MV-4-11 (cell line): ENCODE measurements at regions not wholly inside any gene's neighbourhood (a gene's known extent, or its start where the extent isn't known, plus 50 kb on each side); places are given as distances from the start of the nearest gene placed in this dataset.
A peak's percentile ranks its signal among the peaks of the same experiment; 100 is the strongest.
"Not testable (repeated sequence)": the region's sequence is repeated elsewhere in the genome, so short reads cannot be mapped to it uniquely, and the experiment has no call there.

Experiments used
- DNase-seq: peaks from one replicate; lab custom pipeline; 2025; lab: John Stamatoyannopoulos, UW

GRCh38 chr7:67620216-67620933 lies 623.7 kb downstream of the TYW1 start:
- DNase-seq, result no peak

DNA sequence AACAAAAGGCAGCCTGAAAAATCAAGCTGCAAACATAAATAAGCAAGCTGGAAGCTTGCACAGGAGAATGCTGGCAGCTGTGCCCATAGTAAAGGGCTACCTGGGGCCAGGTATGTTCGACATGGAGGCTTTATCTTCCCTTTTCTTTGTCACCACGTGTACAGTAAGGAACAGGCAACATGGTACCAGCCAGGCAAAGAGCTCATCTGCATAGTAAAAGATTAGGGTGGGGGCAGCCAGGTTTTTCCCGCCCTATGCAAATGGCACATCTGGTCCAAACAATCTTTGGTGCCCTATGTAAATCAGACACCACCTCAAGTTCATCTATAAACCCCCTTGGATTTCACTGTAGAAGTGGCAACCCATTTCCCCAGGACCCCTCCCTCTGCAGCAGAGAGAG lies 625.1 kb downstream of the TYW1 start:
- no peak for DNase-seq

GRCh38 chr7:67625257-67625737 lies 628.7 kb downstream of the TYW1 start:
- DNase-seq, result peak; percentile 4

DNA sequence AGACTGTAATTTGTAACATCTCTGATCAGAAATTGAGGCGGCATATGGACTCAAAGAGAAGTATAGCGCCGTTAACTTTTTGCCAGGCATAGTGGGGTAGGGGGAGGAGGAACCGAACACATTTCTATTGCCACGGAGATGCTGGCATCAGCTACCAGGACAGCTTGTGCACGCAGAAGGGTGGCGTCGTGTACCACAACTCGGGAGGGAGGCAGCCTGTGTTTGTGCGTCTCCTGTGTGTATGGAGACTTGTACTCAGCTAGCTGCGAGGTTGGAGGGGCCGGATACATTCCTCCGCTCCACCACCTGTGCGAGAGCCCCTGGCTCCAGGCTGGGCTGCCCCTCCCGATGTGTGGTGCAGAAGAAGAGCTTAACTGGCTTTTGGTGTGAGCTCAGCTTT lies 634.8 kb downstream of the TYW1 start:
- no peak for DNase-seq

DNA sequence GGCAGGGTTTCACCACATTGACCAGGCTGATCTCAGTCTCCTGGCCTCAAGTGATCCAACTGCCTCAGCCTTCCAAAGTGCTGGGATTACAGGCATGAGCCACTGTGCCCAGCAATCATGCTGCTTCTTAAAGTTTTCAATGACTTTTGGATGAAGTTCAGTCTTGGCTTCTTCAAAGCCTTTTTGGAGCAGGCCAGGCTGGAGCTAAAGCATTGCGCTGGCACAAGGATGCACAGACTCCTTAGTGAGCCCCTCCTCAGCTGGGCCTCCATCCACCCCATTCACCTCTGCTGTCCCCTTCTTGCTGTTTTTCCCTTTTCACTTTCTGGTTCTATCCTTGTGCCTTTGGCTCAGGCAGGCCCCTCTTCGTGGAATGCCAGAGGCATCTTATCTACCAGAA lies 638.6 kb downstream of the TYW1 start:
- DNase-seq, result no peak

DNA sequence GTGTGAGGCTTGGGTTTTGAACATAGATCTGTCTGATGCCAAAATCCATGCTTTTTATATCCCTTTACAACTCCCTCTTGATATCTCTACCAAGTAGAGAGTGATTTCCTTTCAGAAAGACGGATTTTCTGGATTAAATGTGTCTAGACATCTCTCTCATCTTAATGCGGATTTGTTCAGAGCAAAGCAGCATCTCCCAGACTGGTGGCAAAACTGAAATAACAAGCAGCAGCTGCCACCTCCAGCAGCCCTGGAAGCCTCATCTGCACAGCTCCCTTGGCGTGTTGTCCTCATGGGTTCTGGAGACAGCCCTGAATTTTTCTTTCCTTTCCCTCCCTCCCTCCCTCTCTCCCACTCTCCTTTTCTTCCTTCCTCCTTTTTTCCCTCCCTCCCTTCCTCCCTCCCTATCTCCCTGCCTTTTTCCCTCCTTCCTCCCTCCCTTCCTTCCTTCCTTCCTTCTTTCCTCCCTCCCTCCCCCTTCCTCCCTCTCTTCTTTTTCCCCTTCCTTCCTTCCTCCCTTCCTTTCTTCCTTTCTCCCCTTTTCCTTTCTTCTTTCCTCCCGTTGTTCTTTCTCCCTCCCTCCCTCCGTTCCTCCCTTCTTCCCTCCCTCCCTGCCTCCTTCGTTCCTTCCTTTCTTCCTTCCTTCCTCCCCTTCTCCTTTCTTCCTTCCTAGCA lies 639.9 kb downstream of the TYW1 start:
- no peak for DNase-seq

GRCh38 chr7:67637023-67637358 lies 640.4 kb downstream of the TYW1 start:
- no peak for DNase-seq

GRCh38 chr7:67642542-67642941 lies 645.9 kb downstream of the TYW1 start:
- DNase-seq, result not testable (repeated sequence)

DNA sequence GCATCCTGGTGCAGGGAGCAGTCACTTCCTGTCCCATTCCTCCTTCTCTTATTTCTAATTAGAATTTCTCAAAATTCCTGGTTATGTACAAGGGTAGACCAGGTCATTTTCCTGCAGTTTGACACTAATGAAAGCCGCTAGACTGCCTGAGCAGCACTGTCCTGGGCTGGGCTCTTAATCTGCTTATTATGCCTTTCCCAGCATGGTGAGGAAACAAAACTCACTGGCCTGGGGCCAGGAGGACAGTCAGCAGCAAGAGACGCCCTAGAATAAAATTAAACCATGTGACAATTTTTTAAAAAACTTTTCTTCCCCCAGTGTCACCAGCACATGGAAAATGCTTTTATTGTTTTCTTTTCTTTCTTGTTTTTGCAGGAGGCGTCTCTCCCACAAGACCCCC lies 647.5 kb downstream of the TYW1 start:
- no peak for DNase-seq

DNA sequence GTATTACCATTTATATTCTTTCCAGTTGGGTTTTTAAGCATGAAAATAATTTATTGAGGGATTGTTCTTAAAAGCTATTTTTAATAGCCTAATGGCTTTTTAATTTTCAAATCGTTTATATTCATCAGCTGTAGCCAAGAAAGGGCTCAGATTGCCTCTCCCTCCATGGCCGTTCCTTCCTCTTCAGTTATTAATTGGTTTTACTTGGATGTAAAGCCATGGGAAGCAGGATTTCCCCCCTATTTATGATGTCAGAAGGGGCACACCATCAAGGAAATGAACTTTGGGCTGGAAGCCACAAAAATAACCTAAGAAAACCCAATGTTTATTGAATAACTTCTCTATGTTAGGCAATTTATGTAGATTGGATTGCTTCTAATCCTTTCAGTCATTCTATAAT lies 656.3 kb downstream of the TYW1 start:
- no peak for DNase-seq

DNA sequence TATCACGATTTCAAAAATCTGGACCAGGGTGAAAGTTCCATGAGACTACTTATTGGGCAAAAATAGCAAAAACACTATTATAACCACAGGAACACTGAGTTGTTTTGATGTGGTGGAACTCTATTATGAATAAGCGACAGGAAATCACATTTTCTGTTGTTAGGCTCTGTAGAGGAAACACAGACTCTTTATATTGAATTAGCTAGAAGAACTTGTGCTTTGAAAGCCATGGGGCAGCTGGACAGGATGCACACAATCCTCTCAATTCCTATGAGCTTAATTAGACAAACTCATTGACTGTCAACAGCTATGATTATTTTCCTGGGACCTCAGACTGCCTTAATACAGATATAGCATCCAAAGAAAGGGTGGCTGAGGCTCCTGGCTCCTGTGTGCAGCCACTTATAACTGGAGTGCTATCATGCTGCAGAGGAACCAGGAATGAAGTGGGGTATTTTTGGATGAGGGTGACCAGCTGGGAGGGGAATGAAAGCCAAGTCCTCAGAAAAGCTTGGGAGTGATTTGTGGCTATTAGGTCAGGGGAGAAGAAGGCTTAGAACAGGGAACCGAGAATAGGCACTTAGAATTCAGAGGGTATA lies 657.3 kb downstream of the TYW1 start:
- no peak for DNase-seq

GRCh38 chr7:67654642-67655041 lies 658.0 kb downstream of the TYW1 start:
- DNase-seq, result no peak

- no peak for DNase-seq
Observed at GRCh38 chr7:67655168-67655567, 658.5 kb downstream of the TYW1 start.

- DNase-seq, result no peak
Observed at GRCh38 chr7:67659091-67659490, 662.5 kb downstream of the TYW1 start.

- DNase-seq, result no peak
Observed at GRCh38 chr7:67662804-67663203, 666.2 kb downstream of the TYW1 start.

DNA sequence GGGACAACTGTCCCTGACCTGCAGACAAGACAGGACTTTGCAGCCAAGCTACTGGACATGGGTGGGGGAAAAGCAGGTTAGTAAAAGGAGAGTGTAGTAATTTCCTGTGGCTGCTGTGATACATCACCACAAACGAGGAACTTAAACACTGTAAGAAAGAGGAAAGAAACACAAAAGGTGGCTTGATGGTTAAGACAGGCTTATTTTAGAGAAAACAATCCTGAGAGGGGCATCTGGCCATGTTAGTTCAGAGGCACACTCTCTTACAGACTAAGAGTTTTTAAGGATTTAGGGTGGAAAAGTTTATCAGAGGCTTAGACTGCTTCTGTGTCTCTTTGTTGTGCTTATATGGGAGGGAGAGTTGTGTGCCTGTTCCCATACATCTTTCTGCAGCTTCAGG lies 667.0 kb downstream of the TYW1 start:
- DNase-seq, result no peak

DNA sequence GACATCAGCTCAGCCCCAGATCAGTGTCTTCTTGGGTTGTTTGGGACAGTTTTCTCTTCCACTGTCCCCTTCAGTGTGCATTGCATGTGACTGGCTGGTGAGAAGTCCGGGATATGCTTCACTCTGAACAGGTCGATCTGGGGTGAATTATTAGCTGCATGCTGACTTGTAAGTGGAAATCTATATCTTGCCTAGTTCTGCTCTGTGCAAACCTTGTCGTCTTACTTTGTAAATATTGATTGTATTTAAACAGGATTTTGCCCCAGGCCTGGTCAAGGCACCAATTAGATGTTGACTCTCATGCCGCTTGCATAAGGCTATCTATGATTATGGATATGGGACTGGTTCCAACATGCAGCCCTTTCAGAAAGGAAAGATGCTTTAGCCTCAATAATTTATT lies 669.7 kb downstream of the TYW1 start:
- not testable (repeated sequence) for DNase-seq

DNA sequence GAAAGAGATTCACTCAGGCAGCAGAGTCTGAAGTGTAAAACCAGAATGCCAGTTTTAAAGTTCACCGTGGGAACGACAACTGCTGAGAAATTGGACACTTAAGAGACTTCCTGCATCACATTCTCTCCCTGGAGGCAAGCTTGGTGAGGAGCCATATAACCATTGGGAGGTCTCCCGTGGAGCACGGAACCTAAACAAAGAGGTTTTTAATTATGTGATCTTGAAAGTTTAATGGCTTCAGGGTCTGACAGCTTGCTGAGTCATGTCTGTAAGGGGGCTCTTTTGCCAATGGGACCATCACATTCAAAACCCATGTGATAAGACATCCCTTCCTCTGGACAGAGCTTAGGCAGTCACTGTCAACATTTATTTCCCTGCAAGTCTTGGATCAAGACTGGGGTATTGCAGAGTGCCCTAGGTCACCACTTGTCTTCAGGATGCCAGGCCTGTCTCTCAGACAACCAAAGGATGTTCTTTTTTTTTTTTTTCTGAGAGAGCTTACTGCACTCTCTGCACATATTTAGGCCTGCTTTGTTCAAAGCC lies 674.4 kb downstream of the TYW1 start:
- no peak for DNase-seq

- DNase-seq, result no peak
Observed at GRCh38 chr7:67673861-67674260, 677.2 kb downstream of the TYW1 start.

DNA sequence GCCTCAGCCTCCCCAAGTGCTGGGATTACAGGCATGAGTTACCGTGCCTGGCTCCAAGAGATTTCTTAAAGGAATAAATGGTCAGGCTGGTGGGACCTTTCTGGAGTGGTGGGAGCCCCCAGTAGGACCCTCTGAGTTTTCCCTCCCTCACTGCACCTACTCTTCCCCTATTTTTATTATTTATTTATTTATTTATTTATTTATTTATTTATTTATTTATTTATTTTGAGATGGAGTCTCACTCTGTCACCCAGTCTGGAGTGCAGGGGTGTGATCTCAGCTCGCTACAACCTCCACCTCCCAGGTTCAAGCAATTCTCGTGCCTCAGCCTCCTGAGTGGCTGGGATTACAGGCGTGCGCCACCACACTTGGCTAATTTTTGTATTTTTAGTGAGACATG lies 678.2 kb downstream of the TYW1 start:
- DNase-seq, result not testable (repeated sequence)

- no peak for DNase-seq
Observed at GRCh38 chr7:67675971-67676370, 679.3 kb downstream of the TYW1 start.

DNA sequence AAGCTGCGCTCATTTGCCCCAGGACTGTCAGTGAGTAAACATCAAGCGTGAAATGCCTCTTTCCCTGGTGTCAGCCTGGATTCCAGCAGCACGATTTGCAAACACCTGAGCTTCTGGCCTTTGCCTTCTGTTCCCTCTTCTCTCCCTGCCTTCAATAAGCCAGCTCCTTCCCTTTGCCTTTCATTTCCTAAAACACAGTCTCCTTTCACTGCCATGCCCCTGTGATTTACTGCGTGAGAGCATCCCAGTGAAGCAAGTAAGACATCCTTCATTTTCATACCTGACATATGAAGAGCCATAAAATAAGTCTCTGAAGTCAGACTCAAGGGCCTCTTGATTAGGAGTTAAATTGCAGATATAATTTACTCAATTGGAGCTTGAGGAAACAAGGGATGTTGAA lies 681.8 kb downstream of the TYW1 start:
- DNase-seq, result no peak

- no peak for DNase-seq
Observed at GRCh38 chr7:67683628-67684027, 687.0 kb downstream of the TYW1 start.
